ENCODE measurements at regions not wholly inside any gene's neighbourhood (a gene's known extent, or its start where the extent isn't known, plus 50 kb on each side); places are given as distances from the start of the nearest gene placed in this dataset.
"Not testable (repeated sequence)": the region's sequence is repeated elsewhere in the genome, so short reads cannot be mapped to it uniquely, and the experiment has no call there.

DNA sequence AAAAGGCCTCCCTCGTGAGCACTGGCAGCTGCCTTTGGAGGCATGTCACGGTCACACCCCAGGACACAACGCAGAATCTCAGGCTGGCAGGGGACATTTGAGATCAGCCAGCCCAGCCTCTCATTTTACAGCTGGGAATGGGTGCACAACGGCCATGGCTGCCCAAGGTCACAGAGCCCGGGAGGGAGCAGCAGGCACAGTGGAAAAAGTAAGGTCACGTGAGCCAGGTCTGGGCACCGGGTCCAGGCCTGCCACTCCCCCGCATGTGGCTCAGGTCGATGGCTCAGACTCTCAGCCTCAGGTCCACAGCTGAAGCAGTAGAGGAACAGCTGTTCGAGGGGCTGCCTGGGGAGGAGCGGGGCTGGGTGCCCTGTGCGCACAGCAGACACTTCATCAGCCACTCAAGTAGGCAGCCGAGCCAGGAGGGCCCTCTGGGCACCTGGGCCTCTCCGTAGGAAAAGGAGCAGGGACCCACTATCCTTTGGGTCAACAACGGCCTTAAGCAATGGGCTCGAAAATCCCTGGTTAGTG lies 260.6 kb downstream of the GOLGA6L6 start:
- no peak for DNase-seq (ENCODE audit: low spot score)
- Histone ChIP-seq H3K27ac (ENCODE audit: low read depth in 1 of 2, low read length in 2 of 2) (no peak overlapping the region), H3K9ac (ENCODE audit: low read depth in 1 of 2, low read length in 2 of 2) (no peak overlapping the region), H3K4me1 (ENCODE audit: control insufficient read depth in 4 of 4, insufficient read depth in 4 of 4, low read length in 3 of 4) (no peaks in the 10 kb centered on the region), H3K27me3 (ENCODE audit: control insufficient read depth in 4 of 4, insufficient read depth in 4 of 4, low read length in 3 of 4) (no peaks in the 10 kb centered on the region), H3K9me3 (ENCODE audit: control insufficient read depth in 4 of 4, low read length in 3 of 4) (peaks cover 0 to 27% (median 6%) of the 10 kb centered on the region in 4 donors), H3K4me3 (ENCODE audit: low read depth in 1 of 3, low read length in 3 of 3) (no peak overlapping the region), H3K36me3 (ENCODE audit: control insufficient read depth in 4 of 4, insufficient read depth in 3 of 4, low read depth in 1 of 4, low read length in 3 of 4) (no peaks in the 10 kb centered on the region)
- whole genome bisulfite sequencing, result 74% methylated on average over 16 of the region's 16 CpGs
- TF ChIP-seq JUND (IDR thresholded peaks at IDR 0.05) (no peak), ATF3 (IDR thresholded peaks at IDR 0.05) (no peak), ZBTB33 (IDR thresholded peaks at IDR 0.05) (no peak), RAD21 (IDR thresholded peaks at IDR 0.05) (no peak), FOXA2 (IDR thresholded peaks at IDR 0.05) (no peak), NR2F2 (IDR thresholded peaks at IDR 0.05) (no peak), TAF1 (conservative IDR thresholded peaks at IDR 0.05) (no peak), EGR1 (IDR thresholded peaks at IDR 0.05; ENCODE audit: low read depth in 2 of 2) (no peak), SP1 (IDR thresholded peaks at IDR 0.05) (no peak)
- TF ChIP-seq, protein P1, sequence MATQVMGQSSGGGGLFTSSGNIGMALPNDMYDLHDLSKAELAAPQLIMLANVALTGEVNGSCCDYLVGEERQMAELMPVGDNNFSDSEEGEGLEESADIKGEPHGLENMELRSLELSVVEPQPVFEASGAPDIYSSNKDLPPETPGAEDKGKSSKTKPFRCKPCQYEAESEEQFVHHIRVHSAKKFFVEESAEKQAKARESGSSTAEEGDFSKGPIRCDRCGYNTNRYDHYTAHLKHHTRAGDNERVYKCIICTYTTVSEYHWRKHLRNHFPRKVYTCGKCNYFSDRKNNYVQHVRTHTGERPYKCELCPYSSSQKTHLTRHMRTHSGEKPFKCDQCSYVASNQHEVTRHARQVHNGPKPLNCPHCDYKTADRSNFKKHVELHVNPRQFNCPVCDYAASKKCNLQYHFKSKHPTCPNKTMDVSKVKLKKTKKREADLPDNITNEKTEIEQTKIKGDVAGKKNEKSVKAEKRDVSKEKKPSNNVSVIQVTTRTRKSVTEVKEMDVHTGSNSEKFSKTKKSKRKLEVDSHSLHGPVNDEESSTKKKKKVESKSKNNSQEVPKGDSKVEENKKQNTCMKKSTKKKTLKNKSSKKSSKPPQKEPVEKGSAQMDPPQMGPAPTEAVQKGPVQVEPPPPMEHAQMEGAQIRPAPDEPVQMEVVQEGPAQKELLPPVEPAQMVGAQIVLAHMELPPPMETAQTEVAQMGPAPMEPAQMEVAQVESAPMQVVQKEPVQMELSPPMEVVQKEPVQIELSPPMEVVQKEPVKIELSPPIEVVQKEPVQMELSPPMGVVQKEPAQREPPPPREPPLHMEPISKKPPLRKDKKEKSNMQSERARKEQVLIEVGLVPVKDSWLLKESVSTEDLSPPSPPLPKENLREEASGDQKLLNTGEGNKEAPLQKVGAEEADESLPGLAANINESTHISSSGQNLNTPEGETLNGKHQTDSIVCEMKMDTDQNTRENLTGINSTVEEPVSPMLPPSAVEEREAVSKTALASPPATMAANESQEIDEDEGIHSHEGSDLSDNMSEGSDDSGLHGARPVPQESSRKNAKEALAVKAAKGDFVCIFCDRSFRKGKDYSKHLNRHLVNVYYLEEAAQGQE (IDR thresholded peaks at IDR 0.05), result no peak

DNA sequence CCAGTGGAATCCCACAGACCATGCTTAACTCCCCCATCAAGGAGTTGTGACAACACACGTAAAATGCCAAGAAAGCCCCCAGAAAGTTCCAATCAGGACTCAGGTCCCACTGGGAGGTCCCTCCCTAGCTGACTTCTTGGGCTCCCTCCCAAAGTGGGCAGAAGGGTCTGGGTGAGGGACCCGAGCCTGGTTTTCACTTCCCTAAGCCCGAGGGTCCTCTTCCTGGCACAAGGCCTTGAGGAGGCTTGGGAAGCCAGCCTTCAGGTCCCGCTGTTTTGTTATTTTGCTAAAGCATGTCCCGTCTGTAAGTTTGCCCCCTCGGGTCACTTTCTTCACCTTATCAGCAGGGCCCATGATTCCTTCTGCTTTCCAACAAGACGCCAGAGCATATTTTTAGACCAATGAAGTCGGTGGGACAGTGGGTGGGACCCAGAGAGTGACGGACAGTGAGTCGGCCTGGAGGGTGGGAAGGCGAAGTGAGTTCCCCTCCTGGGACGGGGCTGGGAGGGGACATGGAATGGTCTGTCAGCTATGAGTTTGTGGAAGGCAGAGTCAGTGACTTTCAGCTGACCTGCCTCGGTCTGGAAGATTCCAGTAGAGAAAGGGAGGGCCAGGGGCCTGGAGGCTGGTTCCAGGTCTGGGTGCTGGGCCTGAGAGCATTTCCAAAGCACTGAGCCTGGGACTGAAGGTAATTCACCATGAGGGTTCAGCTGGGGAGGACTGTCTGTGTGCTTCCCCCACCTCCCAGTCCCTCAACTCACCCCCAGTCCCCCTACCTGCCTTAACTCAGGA lies 261.3 kb downstream of the GOLGA6L6 start:
- 71% methylated on average over 13 of the region's 13 CpGs for WGBS
- H3K9me3 ChIP-seq (ENCODE audit: control insufficient read depth in 4 of 4, low read length in 3 of 4), result peaks cover 0 to 27% (median 6%) of the 10 kb centered on the region in 4 donors

GRCh38 chr15:20279056-20279455 lies 262.5 kb downstream of the GOLGA6L6 start:
- DNase-seq (ENCODE audit: low spot score); H3K9ac ChIP-seq (ENCODE audit: low read depth in 1 of 2, low read length in 2 of 2); H3K4me1 ChIP-seq (ENCODE audit: control insufficient read depth in 4 of 4, insufficient read depth in 4 of 4, low read length in 3 of 4); H3K36me3 ChIP-seq (ENCODE audit: control insufficient read depth in 4 of 4, insufficient read depth in 3 of 4, low read depth in 1 of 4, low read length in 3 of 4); H3K27ac ChIP-seq (ENCODE audit: low read depth in 1 of 2, low read length in 2 of 2); H3K4me3 ChIP-seq (ENCODE audit: low read depth in 1 of 3, low read length in 3 of 3); H3K27me3 ChIP-seq (ENCODE audit: control insufficient read depth in 4 of 4, insufficient read depth in 4 of 4, low read length in 3 of 4): not testable (repeated sequence)
- 51% methylated on average over 4 of the region's 4 CpGs for WGBS
- H3K9me3 ChIP-seq (ENCODE audit: control insufficient read depth in 4 of 4, low read length in 3 of 4), result peaks cover 0 to 29% (median 6%) of the 10 kb centered on the region in 4 donors

More for the DNA sequence above, 261.3 kb downstream of the GOLGA6L6 start:
- not testable (repeated sequence) for H3K27ac ChIP-seq (ENCODE audit: low read depth in 1 of 2, low read length in 2 of 2); H3K36me3 ChIP-seq (ENCODE audit: control insufficient read depth in 4 of 4, insufficient read depth in 3 of 4, low read depth in 1 of 4, low read length in 3 of 4); H3K4me1 ChIP-seq (ENCODE audit: control insufficient read depth in 4 of 4, insufficient read depth in 4 of 4, low read length in 3 of 4); DNase-seq (ENCODE audit: low spot score); H3K9ac ChIP-seq (ENCODE audit: low read depth in 1 of 2, low read length in 2 of 2); H3K4me3 ChIP-seq (ENCODE audit: low read depth in 1 of 3, low read length in 3 of 3); H3K27me3 ChIP-seq (ENCODE audit: control insufficient read depth in 4 of 4, insufficient read depth in 4 of 4, low read length in 3 of 4)

DNA sequence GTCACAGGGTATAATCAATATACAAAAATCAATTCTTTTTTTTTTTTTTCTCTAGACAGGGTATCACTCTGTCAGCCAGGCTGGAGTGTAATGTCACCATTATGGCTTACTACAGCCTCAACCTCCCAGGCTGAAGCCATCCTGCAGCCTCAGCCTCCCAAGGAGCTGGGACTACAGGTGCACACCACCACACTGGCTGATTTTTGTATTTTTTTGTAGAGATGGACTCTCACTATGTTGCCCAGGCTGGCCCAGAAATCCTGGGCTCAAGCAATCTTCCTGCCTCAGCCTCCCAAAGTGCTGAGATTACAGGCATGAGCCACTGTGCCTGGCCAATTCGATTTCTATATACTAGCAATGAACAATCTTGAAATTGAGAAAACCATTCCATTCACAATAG lies 263.2 kb downstream of the GOLGA6L6 start:
- 23% methylated on average over 1 of the region's 1 CpG for WGBS
- H3K4me3 ChIP-seq (ENCODE audit: low read depth in 1 of 3, low read length in 3 of 3); H3K27me3 ChIP-seq (ENCODE audit: control insufficient read depth in 4 of 4, insufficient read depth in 4 of 4, low read length in 3 of 4); H3K4me1 ChIP-seq (ENCODE audit: control insufficient read depth in 4 of 4, insufficient read depth in 4 of 4, low read length in 3 of 4); H3K27ac ChIP-seq (ENCODE audit: low read depth in 1 of 2, low read length in 2 of 2); DNase-seq (ENCODE audit: low spot score); H3K9ac ChIP-seq (ENCODE audit: low read depth in 1 of 2, low read length in 2 of 2); H3K36me3 ChIP-seq (ENCODE audit: control insufficient read depth in 4 of 4, insufficient read depth in 3 of 4, low read depth in 1 of 4, low read length in 3 of 4): not testable (repeated sequence)
- peaks cover 0 to 30% (median 6%) of the 10 kb centered on the region in 4 donors for H3K9me3 ChIP-seq (ENCODE audit: control insufficient read depth in 4 of 4, low read length in 3 of 4)

GRCh38 chr15:20277451-20277850 lies 264.1 kb downstream of the GOLGA6L6 start:
- not testable (repeated sequence) for H3K9ac ChIP-seq (ENCODE audit: low read depth in 1 of 2, low read length in 2 of 2); H3K4me3 ChIP-seq (ENCODE audit: low read depth in 1 of 3, low read length in 3 of 3); DNase-seq (ENCODE audit: low spot score); H3K27ac ChIP-seq (ENCODE audit: low read depth in 1 of 2, low read length in 2 of 2); H3K36me3 ChIP-seq (ENCODE audit: control insufficient read depth in 4 of 4, insufficient read depth in 3 of 4, low read depth in 1 of 4, low read length in 3 of 4); H3K4me1 ChIP-seq (ENCODE audit: control insufficient read depth in 4 of 4, insufficient read depth in 4 of 4, low read length in 3 of 4); H3K27me3 ChIP-seq (ENCODE audit: control insufficient read depth in 4 of 4, insufficient read depth in 4 of 4, low read length in 3 of 4)
- peaks cover 0 to 27% (median 5%) of the 10 kb centered on the region in 4 donors for H3K9me3 ChIP-seq (ENCODE audit: control insufficient read depth in 4 of 4, low read length in 3 of 4)
- 81% methylated on average over 3 of the region's 3 CpGs for WGBS

All from liver (tissue), 7 donors.